ENCODE measurements at regions not wholly inside any gene's neighbourhood (a gene's known extent, or its start where the extent isn't known, plus 50 kb on each side); places are given as distances from the start of the nearest gene placed in this dataset.

GRCh38 chr6:170058878-170059485 lies 231.9 kb downstream of the DLL1 start:
- TF ChIP-seq, protein P1, sequence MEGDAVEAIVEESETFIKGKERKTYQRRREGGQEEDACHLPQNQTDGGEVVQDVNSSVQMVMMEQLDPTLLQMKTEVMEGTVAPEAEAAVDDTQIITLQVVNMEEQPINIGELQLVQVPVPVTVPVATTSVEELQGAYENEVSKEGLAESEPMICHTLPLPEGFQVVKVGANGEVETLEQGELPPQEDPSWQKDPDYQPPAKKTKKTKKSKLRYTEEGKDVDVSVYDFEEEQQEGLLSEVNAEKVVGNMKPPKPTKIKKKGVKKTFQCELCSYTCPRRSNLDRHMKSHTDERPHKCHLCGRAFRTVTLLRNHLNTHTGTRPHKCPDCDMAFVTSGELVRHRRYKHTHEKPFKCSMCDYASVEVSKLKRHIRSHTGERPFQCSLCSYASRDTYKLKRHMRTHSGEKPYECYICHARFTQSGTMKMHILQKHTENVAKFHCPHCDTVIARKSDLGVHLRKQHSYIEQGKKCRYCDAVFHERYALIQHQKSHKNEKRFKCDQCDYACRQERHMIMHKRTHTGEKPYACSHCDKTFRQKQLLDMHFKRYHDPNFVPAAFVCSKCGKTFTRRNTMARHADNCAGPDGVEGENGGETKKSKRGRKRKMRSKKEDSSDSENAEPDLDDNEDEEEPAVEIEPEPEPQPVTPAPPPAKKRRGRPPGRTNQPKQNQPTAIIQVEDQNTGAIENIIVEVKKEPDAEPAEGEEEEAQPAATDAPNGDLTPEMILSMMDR (IDR thresholded peaks at IDR 0.05; ENCODE audit: insufficient read depth, low read length, poor library complexity, severe bottlenecking): no peak
- TF ChIP-seq EZH2phosphoT487 (conservative IDR thresholded peaks at IDR 0.05; ENCODE audit: low read length): no peak

Data from SU-DHL-6 (cell line).